ENCODE measurements at regions not wholly inside any gene's neighbourhood (a gene's known extent, or its start where the extent isn't known, plus 50 kb on each side); places are given as distances from the start of the nearest gene placed in this dataset.

- Mint-ChIP-seq H3K4me1 (no peaks in the 10 kb centered on the region), H3K36me3 (no peaks in the 10 kb centered on the region), H3K27ac (no peak overlapping the region), H3K4me3 (no peak overlapping the region), H3K9me3 (peaks cover 0 to 6% (median 0%) of the 10 kb centered on the region in 7 donors), H3K27me3 (ENCODE audit: low read depth in 3 of 3) (peaks cover 6 to 27% (median 6%) of the 10 kb centered on the region in 3 donors)
- DNase-seq, result no peak
- intact Hi-C loops (cut with micrococcal nuclease), result no loop called here
- no peaks in the 10 kb centered on the region for H4K20me1 ChIP-seq (ENCODE audit: insufficient read depth, low read length)
- H3K9me3 ChIP-seq (replicated peaks in 1 of 2; ENCODE audit: control insufficient read depth in 1 of 2, insufficient read depth in 1 of 2, low read length in 2 of 2), result peaks cover 4% of the 10 kb centered on the region in 2 donors
- H3K4me3 ChIP-seq (replicated peaks in 1 of 3; ENCODE audit: low read depth in 2 of 3, low read length in 3 of 3), result no peak overlapping the region
- no peaks in the 10 kb centered on the region for H3K4me1 ChIP-seq (ENCODE audit: control insufficient read depth in 1 of 2, insufficient read depth in 2 of 2, low read length in 2 of 2)
- no peaks in the 10 kb centered on the region for H3K27me3 ChIP-seq (ENCODE audit: control insufficient read depth in 2 of 2, insufficient read depth in 2 of 2, low read length in 2 of 2)
- TF ChIP-seq CTCF (IDR thresholded peaks at IDR 0.05), result no peak
- H3K9ac ChIP-seq (ENCODE audit: insufficient read depth, low read length, poor library complexity, severe bottlenecking), result no peak overlapping the region
- no peaks in the 10 kb centered on the region for H3K36me3 ChIP-seq (replicated peaks in 1 of 2; ENCODE audit: control insufficient read depth in 1 of 2, insufficient read depth in 2 of 2, low read length in 2 of 2)
- H3K79me2 ChIP-seq (ENCODE audit: insufficient read depth, low read length), result no peaks in the 10 kb centered on the region
- no peak overlapping the region for H3K27ac ChIP-seq (ENCODE audit: low read depth in 1 of 2, low read length in 2 of 2)
- no peak overlapping the region for H2AFZ ChIP-seq (ENCODE audit: insufficient read depth, low read depth, low read length, poor library complexity, severe bottlenecking)
- no peak overlapping the region for H3K4me2 ChIP-seq (replicated peaks; ENCODE audit: extremely low read depth, low read length, poor library complexity, severe bottlenecking)
- 89% methylated on average over 5 of the region's 6 CpGs for WGBS (ENCODE audit: insufficient coverage)
These were observed 308.8 kb upstream of the ZNF32 start for GRCh38 chr10:43957267-43958070.

DNA sequence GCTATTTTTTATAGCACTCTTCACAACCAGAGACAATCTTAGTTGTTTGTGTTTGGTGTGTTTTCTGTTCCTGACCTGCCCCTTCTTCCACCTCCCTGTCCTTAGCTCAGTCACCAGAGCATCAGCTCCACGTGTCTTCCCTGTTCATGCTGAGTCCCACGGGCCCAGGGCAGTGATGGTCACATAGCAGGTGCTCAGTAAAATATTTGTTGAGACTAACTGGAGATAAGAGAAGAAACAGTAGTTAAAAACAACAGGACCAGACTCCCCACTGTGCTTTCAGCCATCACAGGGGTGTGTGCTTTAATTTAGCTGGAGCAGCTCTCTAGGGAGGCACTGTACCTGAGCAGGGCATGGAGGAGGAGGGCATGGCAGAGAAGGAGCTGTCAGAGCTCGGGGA is 307.3 kb upstream of the ZNF32 start:
- Mint-ChIP-seq H3K27ac (no peak overlapping the region), H3K36me3 (no peaks in the 10 kb centered on the region), H3K4me1 (no peaks in the 10 kb centered on the region), H3K4me3 (no peak overlapping the region), H3K9me3 (peaks cover 0 to 10% (median 4%) of the 10 kb centered on the region in 7 donors), H3K27me3 (ENCODE audit: low read depth in 3 of 3) (peaks cover 6 to 29% (median 7%) of the 10 kb centered on the region in 3 donors)
- no peak for DNase-seq
- no peaks in the 10 kb centered on the region for H4K20me1 ChIP-seq (ENCODE audit: insufficient read depth, low read length)
- TF ChIP-seq CTCF (IDR thresholded peaks at IDR 0.05), result no peak
- H3K79me2 ChIP-seq (ENCODE audit: insufficient read depth, low read length), result no peaks in the 10 kb centered on the region
- H3K9ac ChIP-seq (ENCODE audit: insufficient read depth, low read length, poor library complexity, severe bottlenecking), result no peak overlapping the region
- H3K4me1 ChIP-seq (ENCODE audit: control insufficient read depth in 1 of 2, insufficient read depth in 2 of 2, low read length in 2 of 2), result no peaks in the 10 kb centered on the region
- H3K4me2 ChIP-seq (replicated peaks; ENCODE audit: extremely low read depth, low read length, poor library complexity, severe bottlenecking), result no peak overlapping the region
- no peak overlapping the region for H3K4me3 ChIP-seq (replicated peaks in 1 of 3; ENCODE audit: low read depth in 2 of 3, low read length in 3 of 3)
- H3K9me3 ChIP-seq (replicated peaks in 1 of 2; ENCODE audit: control insufficient read depth in 1 of 2, insufficient read depth in 1 of 2, low read length in 2 of 2), result peaks cover 4% of the 10 kb centered on the region in 2 donors
- no peaks in the 10 kb centered on the region for H3K27me3 ChIP-seq (ENCODE audit: control insufficient read depth in 2 of 2, insufficient read depth in 2 of 2, low read length in 2 of 2)
- H2AFZ ChIP-seq (ENCODE audit: insufficient read depth, low read depth, low read length, poor library complexity, severe bottlenecking), result no peak overlapping the region
- H3K27ac ChIP-seq (ENCODE audit: low read depth in 1 of 2, low read length in 2 of 2), result no peak overlapping the region
- intact Hi-C loops (cut with micrococcal nuclease), result no loop called here
- no peaks in the 10 kb centered on the region for H3K36me3 ChIP-seq (replicated peaks in 1 of 2; ENCODE audit: control insufficient read depth in 1 of 2, insufficient read depth in 2 of 2, low read length in 2 of 2)
- WGBS (ENCODE audit: insufficient coverage), result 93% methylated on average over 1 of the region's 3 CpGs
